ENCODE measurements at regions not wholly inside any gene's neighbourhood (a gene's known extent, or its start where the extent isn't known, plus 50 kb on each side); places are given as distances from the start of the nearest gene placed in this dataset.

DNA sequence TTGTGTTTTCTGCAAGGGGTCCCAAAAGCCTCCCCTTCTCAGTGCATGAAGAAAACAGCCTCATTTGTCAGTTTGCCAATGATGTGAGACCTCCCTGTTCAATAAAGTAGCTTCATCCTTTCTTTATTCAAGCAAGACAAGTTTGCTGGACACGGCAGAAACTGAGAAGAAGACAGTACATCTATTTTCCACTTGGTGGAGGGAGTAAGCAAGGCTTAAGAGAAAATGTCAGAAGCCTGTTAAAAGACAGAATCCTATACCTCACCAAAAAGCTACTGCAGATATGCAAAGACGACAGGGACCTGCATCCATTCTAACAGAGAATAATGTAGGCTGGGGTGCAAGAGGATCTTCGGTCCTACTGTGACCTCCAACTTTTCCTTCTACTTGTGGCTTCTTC lies 506.8 kb upstream of the VRK2 start:
- no peak for DNase-seq

DNA sequence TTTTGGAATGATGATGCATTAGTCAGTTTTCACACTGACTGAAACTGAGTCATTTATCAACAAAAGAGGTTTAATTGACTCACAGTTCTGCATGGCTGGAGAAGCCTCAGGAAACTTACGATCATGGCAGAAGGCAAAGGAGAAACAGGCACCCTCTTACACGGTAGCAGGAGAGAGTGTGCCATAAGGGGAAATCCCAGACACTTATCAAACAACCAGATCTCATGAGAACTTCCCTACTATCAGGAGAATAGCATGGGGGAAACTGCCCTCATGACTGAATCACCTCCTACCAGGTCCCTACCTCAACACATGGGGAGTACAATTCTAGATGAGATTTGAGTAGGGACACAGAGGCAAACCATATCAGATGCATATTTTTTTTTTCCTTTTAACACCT lies 504.5 kb upstream of the VRK2 start:
- DNase-seq, result no peak

DNA sequence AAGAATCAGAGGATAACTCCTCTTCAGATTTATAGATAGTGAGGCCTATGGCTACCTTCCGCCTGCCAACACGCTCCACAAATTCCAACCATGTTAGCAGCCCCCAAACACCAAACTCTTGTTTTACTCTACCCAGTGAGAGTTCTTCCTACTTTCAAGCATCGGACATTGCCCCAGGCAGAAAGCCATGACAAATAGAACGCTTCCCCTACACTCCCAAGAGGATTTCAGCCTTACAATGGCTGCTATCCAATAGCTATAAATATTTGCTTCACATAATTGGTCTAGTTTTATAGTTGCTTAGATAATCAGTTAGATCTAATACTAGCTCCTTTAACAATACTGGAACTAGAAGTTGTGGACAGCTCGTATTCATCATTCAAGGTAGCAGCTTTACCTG lies 503.4 kb upstream of the VRK2 start:
- DNase-seq, result no peak

DNA sequence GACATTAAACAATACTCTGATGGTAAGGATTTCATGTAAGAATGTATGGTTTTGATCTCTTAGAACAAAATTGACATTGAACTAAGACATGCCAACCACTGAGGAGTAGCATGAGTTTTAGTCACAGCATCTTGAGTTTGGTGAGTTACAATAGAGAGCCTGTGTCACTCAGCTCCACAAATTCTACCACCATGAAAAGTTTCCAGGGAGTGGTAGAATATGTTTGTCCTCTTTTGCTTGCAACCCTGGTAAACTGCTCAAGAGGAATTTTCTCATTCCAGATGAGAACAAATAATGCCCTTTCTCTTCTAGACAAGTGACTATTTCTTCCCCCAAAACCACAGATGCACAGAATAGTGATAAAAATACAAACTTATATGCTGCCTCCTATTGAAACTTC lies 502.0 kb upstream of the VRK2 start:
- no peak for DNase-seq

DNA sequence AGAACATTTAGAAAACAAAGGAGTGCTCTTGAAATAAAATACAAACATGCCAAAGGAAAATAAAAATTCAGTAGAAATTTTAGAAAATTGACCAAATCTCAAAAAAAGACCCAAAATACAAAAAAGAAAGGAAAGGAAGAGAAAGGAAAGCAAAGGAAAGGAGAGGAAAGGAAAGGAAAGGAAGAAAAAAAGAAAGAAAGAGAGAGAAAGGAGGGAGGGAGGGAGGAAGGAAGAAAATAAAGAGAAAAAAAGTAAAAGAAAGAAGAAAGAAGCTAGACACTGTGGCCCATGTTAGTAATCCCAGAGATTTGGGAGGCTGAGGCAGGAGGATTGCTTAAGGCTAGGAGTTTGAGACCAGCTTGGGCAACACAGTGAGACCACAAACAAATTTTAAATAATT lies 500.1 kb upstream of the VRK2 start:
- no peak for DNase-seq

DNA sequence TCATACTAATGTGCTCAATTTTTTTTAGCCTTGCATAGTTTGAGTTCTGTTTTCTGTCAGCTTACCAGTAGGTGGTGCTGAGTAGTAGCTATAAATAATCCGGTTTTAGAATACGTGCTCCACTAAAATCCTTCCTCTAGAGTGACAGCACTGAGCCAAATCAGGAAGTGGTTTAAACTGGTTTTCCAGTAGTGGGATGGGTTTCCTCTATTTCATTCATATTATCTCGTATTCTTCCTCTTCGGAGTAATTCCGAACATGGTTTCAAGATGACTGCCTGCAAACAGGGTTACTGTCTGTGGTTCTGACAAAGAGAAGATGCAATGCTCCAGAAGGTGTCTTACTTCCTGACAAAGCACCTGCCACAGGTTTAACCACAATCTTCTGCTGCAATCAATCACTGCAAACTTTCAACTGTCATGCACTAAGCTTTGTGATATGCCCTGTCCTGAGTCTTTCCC lies 496.9 kb upstream of the VRK2 start:
- no peak for DNase-seq

DNA sequence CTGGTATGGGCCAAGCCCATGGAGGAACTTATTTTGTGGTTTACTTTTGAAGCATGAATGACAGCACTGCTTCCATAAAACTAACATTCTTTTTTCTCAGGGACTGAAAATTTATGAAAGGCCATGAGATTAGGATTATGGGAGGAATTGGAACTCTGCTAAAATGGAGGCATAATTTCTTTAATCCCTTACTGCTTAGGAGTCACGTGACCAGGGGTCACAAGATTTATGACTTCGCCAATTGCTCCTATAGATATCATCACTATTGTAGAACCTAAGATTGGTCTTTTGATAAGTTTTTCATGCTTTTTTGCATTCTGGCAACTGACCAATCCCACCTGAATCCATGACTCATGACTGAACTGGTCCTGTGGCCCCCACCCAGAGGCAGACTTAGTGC lies 495.7 kb upstream of the VRK2 start:
- DNase-seq, result no peak

DNA sequence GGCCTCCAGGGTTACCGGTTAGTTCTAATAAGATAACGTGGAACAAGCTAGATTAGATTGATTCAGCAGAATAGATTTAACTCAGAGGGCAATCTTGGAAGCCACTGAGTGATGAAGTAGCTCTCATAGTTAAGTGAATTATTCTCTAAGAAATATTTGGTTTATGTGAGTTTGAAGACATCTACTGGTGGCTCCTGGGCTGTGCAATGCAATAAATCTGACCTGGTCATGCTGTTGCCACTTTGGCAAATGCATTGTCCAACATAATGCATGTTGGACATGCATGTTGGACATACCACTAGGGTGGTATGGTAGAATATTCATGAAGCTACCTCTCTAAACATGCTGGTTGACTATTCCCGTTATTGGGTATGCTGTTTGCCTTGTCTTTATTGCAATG lies 493.7 kb upstream of the VRK2 start:
- no peak for DNase-seq

DNA sequence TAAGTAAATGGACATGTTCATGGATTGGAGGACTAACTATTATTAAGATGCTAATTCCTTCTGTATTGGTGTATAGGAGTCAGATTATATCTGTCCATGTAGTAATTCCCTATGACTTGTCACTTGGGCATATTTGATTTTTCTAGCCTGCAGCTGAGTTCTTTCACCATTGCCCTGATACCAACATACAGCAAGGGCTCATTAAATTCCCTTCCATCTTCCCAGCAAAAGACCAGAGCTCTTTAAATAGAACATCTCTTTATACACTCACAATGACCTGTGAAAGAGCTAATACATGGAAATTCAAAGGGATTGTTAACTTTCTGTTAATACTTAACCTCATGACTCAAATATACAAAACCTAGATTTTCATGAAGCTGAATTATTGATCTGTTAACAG lies 492.3 kb upstream of the VRK2 start:
- no peak for DNase-seq

DNA sequence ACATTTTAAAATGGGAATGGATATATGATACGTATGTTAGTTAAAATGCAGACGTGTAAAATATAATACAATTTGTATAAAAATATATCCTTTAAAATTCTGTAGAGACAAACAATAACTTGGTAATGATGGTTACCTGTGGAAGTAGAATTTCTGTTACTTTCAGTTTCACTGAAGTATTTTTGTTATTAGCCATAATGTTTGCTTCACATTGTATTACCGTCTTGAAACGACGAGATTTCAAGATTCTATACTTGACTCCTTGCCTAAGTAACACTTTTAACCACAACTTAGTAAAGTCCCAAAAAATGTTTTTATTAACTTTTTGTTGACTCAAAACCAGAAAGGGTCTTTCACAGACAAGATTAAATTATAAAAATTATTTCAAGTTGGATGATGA lies 488.3 kb upstream of the VRK2 start:
- no peak for DNase-seq

DNA sequence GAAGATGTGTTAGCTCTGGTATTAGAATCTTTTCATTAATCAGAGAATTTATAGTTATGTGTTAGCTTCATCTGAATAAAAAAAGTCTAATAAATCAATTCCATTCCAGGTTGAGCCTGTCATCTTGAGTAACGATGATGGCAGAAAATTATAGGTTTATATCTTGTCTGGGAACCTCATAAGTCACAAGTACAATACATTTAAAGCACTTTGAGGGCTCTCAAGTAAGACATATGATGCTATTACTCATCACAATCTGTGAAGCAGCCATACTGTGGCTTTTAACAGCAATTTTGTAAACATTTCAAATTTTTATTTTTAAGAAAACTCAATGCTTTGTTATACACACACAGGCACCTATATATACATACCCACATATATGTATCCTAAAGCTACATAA lies 484.1 kb upstream of the VRK2 start:
- no peak for DNase-seq

DNA sequence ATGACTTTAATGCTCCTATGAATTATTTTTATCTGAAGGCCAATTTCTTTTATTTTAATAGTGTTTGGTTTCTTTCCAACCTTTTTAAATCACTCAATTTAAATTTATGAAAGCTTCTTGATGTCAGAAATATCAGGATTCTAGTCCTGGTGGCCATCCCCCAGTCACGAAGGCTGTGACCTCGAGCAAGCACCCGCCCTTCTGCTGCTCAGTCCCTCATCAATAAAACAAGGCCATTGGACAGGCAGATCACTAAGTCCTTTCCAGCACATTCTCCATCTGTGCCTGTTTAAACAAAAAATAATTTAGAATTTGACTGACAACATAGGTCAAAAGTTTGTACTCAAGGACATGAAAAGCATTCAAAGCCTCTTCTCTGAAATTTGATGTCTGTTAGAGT lies 483.6 kb upstream of the VRK2 start:
- DNase-seq, result no peak

DNA sequence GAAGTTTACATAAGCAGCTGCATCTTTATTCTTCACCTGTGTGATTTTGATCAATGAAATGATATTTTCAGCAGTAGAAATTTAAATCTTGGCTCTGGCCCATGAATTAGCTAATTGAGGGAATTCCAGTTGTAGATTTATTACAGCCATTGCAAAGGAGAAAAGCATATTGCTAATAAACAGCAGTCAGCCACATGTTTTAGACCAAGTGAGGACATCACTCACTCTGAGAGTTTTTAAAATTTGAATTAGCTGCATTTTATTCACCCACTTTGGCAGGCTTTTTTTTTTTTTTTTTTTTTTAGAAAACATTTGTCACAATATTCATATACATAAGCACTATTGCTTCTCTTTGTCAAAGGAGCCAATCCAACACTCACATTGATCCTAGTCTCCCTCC lies 479.4 kb upstream of the VRK2 start:
- DNase-seq, result no peak

DNA sequence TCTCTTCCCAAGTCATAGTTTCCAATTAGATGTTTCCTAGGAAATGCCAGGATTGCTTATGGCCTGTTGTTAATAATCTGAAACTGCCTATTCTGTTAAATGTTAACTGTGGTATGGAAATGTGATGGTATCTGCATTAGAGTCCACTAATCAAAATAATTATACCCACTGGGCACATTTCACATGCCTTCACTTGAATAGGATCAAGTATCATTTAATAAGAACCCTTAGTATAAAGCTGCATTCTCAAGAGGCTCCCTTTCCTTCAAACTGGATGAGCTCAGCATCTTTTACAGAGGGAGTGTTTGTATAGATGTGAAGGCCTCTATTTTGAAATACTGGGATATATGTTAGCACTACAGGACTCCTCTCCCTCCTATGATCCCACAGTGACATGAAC lies 477.2 kb upstream of the VRK2 start:
- no peak for DNase-seq

DNA sequence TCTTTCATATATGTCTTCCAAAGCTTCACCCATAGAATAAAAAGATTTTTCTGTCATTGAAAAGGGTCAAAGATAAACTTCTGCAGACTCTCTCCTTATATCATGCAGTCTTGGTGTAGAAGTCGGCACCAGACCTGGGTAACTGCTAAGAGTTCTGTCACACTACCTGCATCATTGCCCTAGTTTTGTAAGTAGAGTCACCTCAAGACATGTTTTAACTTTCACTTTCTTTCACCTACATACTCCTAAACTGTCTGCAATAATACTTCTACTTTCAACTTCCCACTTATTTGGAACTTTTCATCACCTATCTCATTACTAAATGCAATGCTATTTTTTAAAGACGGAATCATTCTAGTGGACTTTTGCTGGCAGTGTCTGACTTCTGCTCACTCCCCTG lies 475.6 kb upstream of the VRK2 start:
- no peak for DNase-seq

DNA sequence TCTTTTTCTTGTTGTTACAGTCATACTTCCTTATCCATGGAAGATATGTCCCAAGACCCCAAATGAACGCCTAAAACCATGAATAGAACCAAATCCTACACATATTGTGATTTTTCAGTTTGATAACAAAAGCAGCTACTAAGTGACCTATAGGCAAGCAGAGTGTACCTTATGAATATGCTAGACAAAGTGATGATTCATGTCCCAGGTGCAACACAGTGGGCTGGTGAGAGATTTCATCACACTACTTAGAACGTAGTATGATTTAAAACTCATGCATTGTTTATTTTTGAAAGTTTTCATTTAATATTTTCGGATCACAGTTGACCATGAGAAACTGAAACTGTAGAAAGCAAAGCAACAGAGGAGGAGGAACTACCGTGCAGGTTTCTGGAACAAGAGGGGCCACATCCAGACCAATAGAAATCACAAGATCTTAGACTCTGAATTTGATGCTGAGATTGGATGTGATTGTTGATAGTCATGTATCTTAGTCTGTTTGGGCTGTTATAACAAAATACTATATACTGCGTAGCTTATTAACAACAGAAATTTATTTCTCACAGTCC lies 470.8 kb upstream of the VRK2 start:
- no peak for DNase-seq

DNA sequence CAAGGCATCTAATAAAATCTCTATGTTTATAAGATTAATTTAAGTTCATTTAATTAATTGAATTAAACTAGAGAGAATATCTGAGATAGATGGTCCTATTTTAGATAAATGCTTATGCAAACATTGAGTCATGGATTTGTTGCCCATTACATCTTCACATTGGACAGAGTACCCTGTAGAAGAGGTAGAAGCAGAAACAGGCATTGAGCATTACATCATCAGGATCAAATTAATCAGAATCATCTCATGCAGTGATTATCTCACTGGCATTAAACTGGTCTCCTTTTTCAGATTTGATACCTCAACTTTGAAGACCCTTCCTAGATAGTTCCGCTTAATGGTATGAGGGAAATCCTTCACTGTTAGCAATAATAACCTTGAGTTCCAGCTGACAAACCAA lies 469.6 kb upstream of the VRK2 start:
- no peak for DNase-seq

DNA sequence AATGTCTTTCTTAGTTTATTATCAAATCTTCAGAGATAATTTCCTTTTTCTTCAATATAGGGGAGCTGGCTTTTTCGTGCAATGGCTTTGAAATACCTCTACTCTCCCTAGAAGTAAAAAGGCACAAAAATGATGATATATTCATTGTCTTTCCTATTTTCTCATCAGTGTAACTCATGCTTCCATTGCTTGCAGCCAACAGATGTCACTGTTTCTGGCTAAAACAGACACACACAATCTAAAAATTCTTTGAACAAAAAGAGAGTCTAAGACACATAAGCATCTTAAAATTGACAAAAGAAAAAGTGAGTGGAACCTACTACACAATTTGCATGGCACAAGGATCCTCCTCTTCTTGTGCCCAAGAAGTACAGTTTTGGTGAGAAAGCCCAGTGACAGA lies 448.7 kb upstream of the VRK2 start:
- no peak for DNase-seq

DNA sequence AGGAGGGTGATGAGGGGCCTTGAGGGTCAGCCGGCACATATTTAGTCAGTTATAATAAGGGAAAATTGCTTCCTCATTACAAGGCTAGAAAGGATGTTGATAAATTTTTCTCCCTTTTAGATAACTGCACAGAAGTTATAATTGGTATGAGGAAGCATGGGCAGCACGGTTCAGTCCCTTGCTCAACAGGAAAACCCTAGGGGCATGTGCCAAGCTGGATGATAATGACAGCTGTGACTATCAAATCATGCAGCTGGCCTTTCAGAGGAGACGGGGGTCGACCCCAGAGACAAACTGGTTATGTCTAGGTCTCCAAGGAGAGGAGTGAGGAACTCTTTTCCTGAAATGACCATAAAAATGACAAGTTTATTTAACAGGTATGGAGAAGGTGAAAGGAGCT lies 448.1 kb upstream of the VRK2 start:
- DNase-seq, result no peak

DNA sequence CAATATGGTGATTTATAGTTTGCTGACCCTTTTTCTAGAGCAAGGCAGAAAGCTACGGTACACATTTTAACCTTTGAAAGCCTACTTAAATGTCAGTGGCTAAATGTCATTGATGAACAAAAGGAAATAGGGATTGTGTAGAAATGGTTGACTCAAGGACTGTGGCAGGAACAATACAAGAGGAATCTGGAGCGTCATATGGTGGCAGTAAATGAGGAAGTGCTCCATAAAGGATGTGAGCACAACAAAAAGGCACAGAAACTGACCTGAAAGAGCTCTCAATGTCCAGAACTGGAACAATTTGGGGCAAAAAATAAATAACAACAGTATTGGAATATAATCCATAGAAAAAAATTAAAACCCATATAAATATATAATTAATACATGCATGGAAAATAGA lies 443.9 kb upstream of the VRK2 start:
- DNase-seq, result no peak

DNA sequence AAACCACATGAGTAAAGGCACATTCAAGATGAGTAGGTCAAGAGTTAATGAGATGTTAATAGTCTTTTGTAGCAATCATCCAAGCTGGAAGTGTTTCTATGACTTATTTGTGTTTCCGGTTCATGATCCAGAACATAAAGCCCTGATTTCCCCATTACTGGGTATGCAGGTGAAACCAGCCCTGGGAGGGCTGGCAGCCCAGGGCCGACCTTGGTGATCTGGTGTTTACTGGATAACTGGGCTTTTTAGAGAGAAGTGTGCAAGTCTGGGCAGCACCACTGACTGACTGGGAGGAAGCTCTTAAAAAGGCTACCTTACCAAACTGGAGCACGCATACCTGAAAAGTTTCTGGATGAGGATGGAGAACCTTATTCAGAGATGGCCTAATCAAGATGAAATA lies 431.6 kb upstream of the VRK2 start:
- DNase-seq, result no peak

DNA sequence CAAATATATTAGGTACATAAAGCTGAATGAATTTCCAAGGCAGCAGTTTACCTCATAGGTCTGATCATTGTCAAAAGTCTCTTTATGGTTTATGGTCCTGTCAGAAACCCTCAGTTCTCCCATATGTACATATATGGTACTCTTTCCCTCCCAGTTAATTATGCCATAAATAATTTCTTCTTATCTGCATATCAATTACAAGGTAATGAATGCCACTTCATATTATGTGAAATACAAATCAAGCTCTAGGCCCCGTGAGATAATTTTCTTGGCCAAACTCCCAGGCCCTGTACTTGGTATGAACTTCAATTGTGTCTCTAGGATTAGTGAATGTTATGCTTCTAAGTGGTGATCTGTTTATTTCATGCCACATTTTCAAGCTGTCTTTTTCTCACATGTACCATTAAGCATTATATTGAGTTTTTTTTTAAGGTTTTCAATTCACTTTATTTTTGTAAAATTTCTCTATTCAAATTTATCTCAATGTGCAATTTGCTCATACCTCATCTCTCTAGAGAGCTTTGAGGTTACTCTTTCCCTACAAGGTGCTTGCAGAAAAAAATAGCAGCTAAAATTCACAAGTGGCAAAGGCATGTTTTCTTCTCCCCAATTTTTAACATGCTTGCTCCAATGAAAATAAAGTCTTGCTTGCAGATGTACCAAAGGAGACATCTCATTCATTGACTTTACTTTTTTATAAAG lies 430.6 kb upstream of the VRK2 start:
- DNase-seq, result no peak

DNA sequence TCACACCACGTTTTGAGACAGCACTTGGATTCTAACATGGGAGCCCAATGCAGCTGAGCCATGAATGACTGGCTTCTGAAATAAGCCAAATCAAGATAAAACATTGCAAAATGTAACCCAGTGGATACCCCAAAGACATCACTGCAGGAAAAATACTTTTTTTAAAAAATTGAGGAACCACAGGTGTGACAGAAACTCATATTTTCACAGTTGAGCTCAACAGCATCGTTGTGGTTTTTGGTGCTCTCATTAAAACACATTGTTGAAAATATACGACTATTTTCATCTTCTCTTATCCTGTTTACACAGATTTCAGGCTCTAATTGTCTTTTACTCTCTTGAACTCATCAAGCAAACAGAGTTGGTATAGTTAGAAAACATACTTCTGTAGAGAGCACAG lies 429.3 kb upstream of the VRK2 start:
- no peak for DNase-seq

DNA sequence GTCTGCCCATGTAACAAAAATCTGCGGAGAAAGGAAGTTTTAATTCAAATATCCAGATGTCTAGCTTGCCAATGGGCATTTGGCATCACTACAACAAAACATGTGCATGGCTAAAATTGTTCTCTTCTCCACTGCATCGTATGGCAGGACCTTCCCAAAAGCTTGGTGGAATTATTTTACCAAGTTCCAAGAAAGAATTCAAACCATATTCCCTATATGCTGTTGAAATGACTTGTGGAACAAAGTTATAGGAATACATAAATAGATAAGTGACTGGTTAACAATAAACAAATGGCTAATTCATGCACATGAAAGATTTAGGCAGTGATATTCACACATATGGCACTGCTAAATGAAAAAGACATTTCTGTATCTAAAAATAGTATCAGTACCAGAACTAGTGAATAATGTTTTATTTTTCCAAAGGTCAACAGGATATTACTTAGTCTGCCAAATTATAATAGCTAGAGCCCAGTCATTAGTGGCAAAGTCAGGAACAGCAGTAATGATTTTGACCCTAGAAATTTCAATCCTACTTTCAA lies 425.4 kb upstream of the VRK2 start:
- no peak for DNase-seq

DNA sequence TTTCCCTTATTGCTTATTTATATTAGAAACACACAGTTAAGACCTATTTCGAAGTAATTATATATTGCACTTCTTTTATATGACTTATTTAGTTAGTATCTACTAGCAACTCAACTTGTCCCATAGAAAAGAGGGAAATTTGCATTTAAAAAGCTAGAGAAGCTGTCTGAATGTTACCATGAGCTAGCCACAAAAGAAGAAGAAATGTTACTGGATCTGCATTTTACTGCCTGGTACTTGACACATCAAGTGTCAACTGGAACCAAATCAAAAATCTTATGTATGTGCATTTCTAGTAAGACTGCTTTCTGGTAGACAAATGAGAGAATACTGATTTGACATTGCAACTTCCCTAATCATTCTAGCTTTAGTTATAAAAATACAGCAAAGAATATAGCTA lies 424.6 kb upstream of the VRK2 start:
- no peak for DNase-seq

Data from stimulated activated CD4-positive, alpha-beta T cell treated with anti-CD3 and anti-CD28 coated beads, Interleukin-4, amount 100 ng/mL, for 4 hours (primary cell).